OCI-LY3 (cell line): ENCODE measurements at regions not wholly inside any gene's neighbourhood (a gene's known extent, or its start where the extent isn't known, plus 50 kb on each side); places are given as distances from the start of the nearest gene placed in this dataset.

Experiments used
- H2AFZ ChIP-seq: fragments of 200-600, 300-600 bp; shearing (Covaris generic); 2 replicates; pipeline ENCODE4 v1.6.0; 2014; ENCODE audit warnings: antibody characterized with exemption, low read depth, low read length
- H3K27ac ChIP-seq: fragments of 200-600, 300-600 bp; sonication (generic); 2 replicates; pipeline ENCODE4 v1.5.1; 2014; ENCODE audit warnings: mild to moderate bottlenecking, low read length, moderate library complexity, mixed read lengths
- H3K27me3 ChIP-seq: fragments of 200-600, 300-600 bp; sonication (generic); 2 replicates; pipeline ENCODE4 v1.6.1; 2014; ENCODE audit warnings: low read depth, low read length, mixed read lengths
- H3K36me3 ChIP-seq: fragments of 200-600, 300-600 bp; sonication (generic); replicated peaks from 2 replicates; pipeline ENCODE3; 2014; ENCODE audit warnings: low read depth, low read length, mixed read lengths
- H3K4me1 ChIP-seq: fragments of 300-600, 200-600 bp; sonication (generic); 2 replicates; pipeline ENCODE4 v1.6.1; 2014; ENCODE audit warnings: low read length, mixed read lengths
- H3K4me2 ChIP-seq: fragments of 200-600, 300-600 bp; sonication (generic); 2 replicates; pipeline ENCODE4 v1.6.1; 2014; ENCODE audit warnings: low read length, mixed read lengths
- H3K4me3 ChIP-seq: fragments of 300-600, 200-600 bp; sonication (generic); 2 replicates; pipeline ENCODE4 v1.5.1; 2014; ENCODE audit warnings: antibody characterized with exemption, mild to moderate bottlenecking, low read length, moderate library complexity
- H3K79me2 ChIP-seq: fragments of 300-600, 200-600 bp; shearing (Covaris generic); 2 replicates; pipeline ENCODE4 v1.6.1; 2014; ENCODE audit warnings: mild to moderate bottlenecking, low read length, mixed read lengths
- H3K9ac ChIP-seq: fragments of 300-600, 200-600 bp; shearing (Covaris generic); 2 replicates; pipeline ENCODE4 v1.6.0; 2014; ENCODE audit warnings: mild to moderate bottlenecking, low read length, moderate library complexity
- H3K9me3 ChIP-seq: fragments of 200-600, 300-600 bp; shearing (Covaris generic); 2 replicates; pipeline ENCODE4 v1.6.1; 2014; ENCODE audit warnings: low read length, mixed read lengths; ENCODE audit not compliant: insufficient read depth
- H4K20me1 ChIP-seq: fragments of 200-600, 300-600 bp; sonication (generic); 2 replicates; pipeline ENCODE4 v1.6.1; 2016; ENCODE audit warnings: low read length, mixed read lengths; ENCODE audit not compliant: insufficient read depth
- CTCF ChIP-seq: fragments of 200-600, 300-600 bp; sonication (generic); IDR thresholded peaks from 2 replicates; pipeline ENCODE4 v1.5.1; 2014; ENCODE audit warnings: antibody characterized with exemption, low read length, low read depth
- EZH2phosphoT487 ChIP-seq: fragments of 200-600 bp; shearing (Covaris generic); IDR thresholded peaks from 2 replicates; pipeline ENCODE4 v1.6.1; 2018; ENCODE audit warnings: antibody characterized with exemption, mixed run types, low read depth

GRCh38 chr12:127282786-127283565 lies 984.0 kb upstream of the TMEM132C start:
- H3K27ac ChIP-seq, result no peak overlapping the region
- no peaks in the 10 kb centered on the region for H3K79me2 ChIP-seq
- no peak overlapping the region for H3K4me2 ChIP-seq
- no peak overlapping the region for H3K9ac ChIP-seq
- no peak overlapping the region for H2AFZ ChIP-seq
- H3K4me1 ChIP-seq, result peaks cover 2% of the 10 kb centered on the region; the same call in 1 of the 2 replicates
- TF ChIP-seq CTCF, result no peak
- TF ChIP-seq EZH2phosphoT487, result no peak
- no peaks in the 10 kb centered on the region for H4K20me1 ChIP-seq
- 0 out of 2 replicates have a peak, but pooled peaks cover 2% of the 10 kb centered on the region for H3K27me3 ChIP-seq
- H3K36me3 ChIP-seq, result no peaks in the 10 kb centered on the region
- H3K4me3 ChIP-seq, result no peak overlapping the region
- H3K9me3 ChIP-seq, result no peaks in the 10 kb centered on the region

GRCh38 chr12:127284021-127284420 lies 982.9 kb upstream of the TMEM132C start:
- no peaks in the 10 kb centered on the region for H3K9me3 ChIP-seq
- no peaks in the 10 kb centered on the region for H3K4me1 ChIP-seq
- no peak overlapping the region for H2AFZ ChIP-seq
- TF ChIP-seq CTCF, result no peak
- no peak for TF ChIP-seq EZH2phosphoT487
- H3K9ac ChIP-seq, result no peak overlapping the region
- no peak overlapping the region for H3K4me3 ChIP-seq
- H3K27ac ChIP-seq, result no peak overlapping the region
- H4K20me1 ChIP-seq, result no peaks in the 10 kb centered on the region
- 0 out of 2 replicates have a peak, but pooled peaks cover 2% of the 10 kb centered on the region for H3K27me3 ChIP-seq
- H3K79me2 ChIP-seq, result no peaks in the 10 kb centered on the region
- no peaks in the 10 kb centered on the region for H3K36me3 ChIP-seq
- no peak overlapping the region for H3K4me2 ChIP-seq

- Histone ChIP-seq H3K4me3 (no peak overlapping the region), H3K4me2 (no peak overlapping the region), H4K20me1 (no peaks in the 10 kb centered on the region), H3K27ac (no peak overlapping the region), H3K27me3 (0 out of 2 replicates have a peak, but pooled peaks cover 2% of the 10 kb centered on the region), H3K9me3 (no peaks in the 10 kb centered on the region), H2AFZ (no peak overlapping the region), H3K9ac (no peak overlapping the region), H3K4me1 (no peaks in the 10 kb centered on the region), H3K79me2 (no peaks in the 10 kb centered on the region), H3K36me3 (no peaks in the 10 kb centered on the region)
- no peak for TF ChIP-seq EZH2phosphoT487
- no peak for TF ChIP-seq CTCF
Measured at GRCh38 chr12:127284870-127285431, 982.0 kb upstream of the TMEM132C start.

GRCh38 chr12:127286281-127286680 lies 980.7 kb upstream of the TMEM132C start:
- TF ChIP-seq CTCF, result no peak
- no peak for TF ChIP-seq EZH2phosphoT487
- no peaks in the 10 kb centered on the region for H3K79me2 ChIP-seq
- no peak overlapping the region for H2AFZ ChIP-seq
- H3K4me1 ChIP-seq, result no peaks in the 10 kb centered on the region
- no peaks in the 10 kb centered on the region for H3K36me3 ChIP-seq
- H3K9ac ChIP-seq, result no peak overlapping the region
- 0 out of 2 replicates have a peak, but pooled peaks cover 2% of the 10 kb centered on the region for H3K27me3 ChIP-seq
- no peaks in the 10 kb centered on the region for H3K9me3 ChIP-seq
- H4K20me1 ChIP-seq, result no peaks in the 10 kb centered on the region
- no peak overlapping the region for H3K4me2 ChIP-seq
- H3K27ac ChIP-seq, result no peak overlapping the region
- no peak overlapping the region for H3K4me3 ChIP-seq
